Activated CD4-positive, alpha-beta T cell treated with anti-CD3 and anti-CD28 coated beads, Interleukin-2, amount 50 U/mL, for 24 hours (primary cell): ENCODE measurements at regions not wholly inside any gene's neighbourhood (a gene's known extent, or its start where the extent isn't known, plus 50 kb on each side); places are given as distances from the start of the nearest gene placed in this dataset.
A peak's percentile ranks its signal among the peaks of the same experiment; 100 is the strongest.
"Not testable (repeated sequence)": the region's sequence is repeated elsewhere in the genome, so short reads cannot be mapped to it uniquely, and the experiment has no call there.

Experiments used
- DNase-seq, 2 donors: peaks; one replicate each; pipeline ENCODE4 v3.0.0-alpha.2; 2020; ENCODE audit warnings: low read depth in 1 of 2, low spot score in 1 of 2

GRCh38 chr7:106386958-106387357 is 102.2 kb upstream of the NAMPT start:
- DNase-seq: no peak

DNA sequence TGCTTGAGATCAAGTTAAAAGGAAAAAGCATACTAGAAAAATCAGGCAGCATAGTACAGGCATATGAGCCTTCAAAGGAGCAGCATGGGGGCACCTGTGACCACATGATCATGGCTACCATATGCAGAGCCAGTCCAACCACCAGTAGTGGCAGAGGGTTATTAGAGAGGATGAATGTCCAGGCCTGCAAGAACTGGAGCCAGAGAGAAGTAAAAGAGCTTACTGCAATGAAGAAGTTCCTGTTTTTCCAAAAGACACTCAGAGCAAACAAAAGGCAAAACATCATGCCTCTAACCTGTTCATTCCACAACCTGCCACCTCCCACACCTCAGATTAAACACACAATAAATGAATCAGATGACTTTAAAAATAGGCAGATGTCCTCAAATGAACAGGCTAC is 99.6 kb upstream of the NAMPT start:
- no peak for DNase-seq

GRCh38 chr7:106382929-106383328 is 98.1 kb upstream of the NAMPT start:
- no peak for DNase-seq

GRCh38 chr7:106382129-106382528 is 97.3 kb upstream of the NAMPT start:
- DNase-seq: no peak

GRCh38 chr7:106381252-106381651 is 96.5 kb upstream of the NAMPT start:
- DNase-seq: no peak

- no peak for DNase-seq
These were observed 93.1 kb upstream of the NAMPT start for GRCh38 chr7:106377847-106378361.

GRCh38 chr7:106376026-106376799 is 91.4 kb upstream of the NAMPT start:
- DNase-seq: no peak

GRCh38 chr7:106375499-106375898 is 90.7 kb upstream of the NAMPT start:
- DNase-seq: no peak

DNA sequence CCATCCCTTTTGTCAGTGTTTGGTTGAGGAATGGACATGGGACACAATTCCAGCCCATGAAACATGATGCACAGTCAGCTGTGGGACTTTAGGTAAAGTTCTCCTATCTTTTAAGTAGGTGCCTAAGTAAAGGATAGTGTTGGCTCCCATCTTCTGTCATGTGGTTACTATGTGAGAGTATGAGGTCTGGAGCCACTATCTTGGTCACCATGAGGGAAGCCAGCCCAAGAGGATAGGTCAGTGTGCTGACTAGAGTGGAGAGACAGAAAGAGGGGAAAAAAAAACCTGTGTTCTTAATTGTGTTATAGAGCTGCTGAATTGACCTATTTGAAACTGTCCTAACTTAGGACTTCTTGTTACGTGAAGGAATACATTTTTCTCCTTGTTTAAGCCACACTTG is 89.7 kb upstream of the NAMPT start:
- no peak for DNase-seq

DNA sequence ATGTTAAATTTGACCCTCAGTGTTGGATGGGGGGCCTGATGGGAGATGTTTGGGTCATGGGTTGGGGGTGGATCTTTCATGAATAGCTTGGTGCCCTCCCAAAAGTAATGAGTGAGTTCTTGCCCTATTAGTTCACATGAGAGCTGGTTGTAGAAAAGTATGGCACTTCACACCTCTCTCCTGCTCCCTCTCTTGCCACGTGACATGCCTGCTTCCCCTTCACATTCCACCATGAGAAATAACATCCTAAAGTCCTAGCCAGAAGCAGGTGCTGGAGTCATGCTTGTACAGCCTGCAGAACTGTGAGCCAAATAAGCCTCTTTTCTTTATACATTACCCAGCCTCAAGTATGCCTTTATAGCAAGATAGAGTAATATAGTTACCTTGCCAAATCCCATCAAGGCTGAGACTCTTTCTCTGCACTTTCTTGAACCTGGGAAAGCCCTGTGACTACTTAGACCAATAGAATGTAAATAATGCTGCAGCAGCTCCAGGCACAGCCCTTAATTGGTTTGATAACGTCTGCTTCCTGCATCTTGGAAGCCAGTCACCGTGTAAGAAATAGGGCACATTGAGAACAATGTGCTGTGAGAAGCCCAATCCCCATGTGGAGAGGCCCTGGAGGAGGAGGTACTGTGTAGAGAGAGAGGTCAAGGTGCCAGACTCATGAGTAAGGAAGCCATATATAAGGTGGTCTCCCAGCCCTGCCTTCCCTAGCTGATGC is 88.0 kb upstream of the NAMPT start:
- DNase-seq: no peak

- no peak for DNase-seq
These were observed 87.3 kb upstream of the NAMPT start for GRCh38 chr7:106372126-106372525.

DNA sequence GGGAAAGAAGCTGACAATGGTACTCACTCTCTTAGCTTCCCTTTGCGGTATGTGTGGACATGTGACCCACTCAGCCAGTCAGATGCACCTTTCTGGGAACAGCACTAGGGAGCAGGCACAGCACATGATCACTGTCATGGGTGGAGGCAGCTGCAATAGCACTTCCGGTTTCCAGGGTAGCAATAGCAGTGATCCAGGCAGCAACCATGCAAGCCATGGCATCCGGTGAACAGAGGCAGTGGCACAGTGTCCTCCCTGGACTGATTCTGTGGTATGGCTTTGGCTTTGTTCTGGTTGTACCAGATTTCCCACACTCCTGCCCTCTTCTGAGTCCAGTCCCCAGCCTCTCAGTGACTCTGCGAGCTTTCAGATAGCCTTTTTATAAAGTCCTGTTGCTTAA is 86.8 kb upstream of the NAMPT start:
- DNase-seq: no peak

DNA sequence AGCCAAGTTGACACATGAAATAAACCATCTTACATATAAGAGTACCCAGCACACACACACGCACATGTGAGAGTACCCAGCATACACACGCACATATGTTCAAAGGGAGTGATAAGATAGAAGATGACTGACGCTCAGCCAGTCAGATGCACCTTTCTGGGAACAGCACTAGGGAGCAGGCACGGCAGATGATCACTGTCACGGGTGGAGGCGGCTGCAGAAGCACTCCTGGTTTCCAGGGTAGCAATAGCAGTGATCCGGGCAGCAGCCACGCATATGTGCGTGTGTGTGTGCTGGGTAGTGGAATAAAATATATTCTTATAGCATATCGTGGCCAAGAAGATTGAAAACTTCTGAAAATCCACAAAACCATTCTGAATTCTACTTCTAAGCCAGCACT is 85.8 kb upstream of the NAMPT start:
- DNase-seq: no peak

DNA sequence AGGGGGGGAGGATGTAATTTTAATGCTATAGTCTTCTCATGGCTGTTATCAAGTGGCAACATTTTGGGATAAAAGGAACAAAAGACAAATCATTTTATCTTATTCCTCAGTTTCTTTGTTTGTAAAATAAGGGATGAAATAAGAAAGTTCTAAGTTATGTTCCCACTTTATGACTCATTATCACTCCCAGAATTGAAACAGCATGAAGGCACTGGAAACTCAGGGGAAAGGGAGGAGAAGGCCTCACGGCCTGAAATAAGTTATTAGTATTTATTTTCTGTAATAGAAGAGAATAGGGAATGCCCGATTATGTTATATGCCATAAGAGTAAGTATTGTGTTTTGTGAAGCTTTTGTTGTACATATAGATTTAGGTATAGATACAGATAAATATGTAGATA is 85.0 kb upstream of the NAMPT start:
- no peak for DNase-seq

GRCh38 chr7:106369352-106369751 is 84.6 kb upstream of the NAMPT start:
- no peak for DNase-seq

DNA sequence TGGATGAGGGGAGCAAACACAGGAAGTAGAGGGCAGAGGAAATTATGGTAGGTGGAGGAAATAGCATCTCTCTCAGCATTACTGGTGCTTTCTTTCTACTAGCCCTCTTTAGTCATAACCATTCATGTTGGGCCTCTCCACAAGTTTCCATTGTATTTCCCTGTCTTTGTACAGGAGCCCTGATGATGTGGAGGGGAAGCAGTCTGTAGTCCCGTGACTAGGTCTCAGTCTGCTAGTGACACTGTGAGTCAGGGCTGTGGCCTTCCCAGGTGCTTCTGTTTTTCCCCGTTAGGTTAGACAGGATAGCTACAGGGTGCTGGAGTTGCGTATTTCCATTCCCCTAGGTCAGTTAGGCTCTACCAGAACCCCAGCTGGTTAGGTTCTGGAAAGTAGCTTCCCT is 82.9 kb upstream of the NAMPT start:
- DNase-seq: peak in 1 of 2 donors; percentile 30

DNA sequence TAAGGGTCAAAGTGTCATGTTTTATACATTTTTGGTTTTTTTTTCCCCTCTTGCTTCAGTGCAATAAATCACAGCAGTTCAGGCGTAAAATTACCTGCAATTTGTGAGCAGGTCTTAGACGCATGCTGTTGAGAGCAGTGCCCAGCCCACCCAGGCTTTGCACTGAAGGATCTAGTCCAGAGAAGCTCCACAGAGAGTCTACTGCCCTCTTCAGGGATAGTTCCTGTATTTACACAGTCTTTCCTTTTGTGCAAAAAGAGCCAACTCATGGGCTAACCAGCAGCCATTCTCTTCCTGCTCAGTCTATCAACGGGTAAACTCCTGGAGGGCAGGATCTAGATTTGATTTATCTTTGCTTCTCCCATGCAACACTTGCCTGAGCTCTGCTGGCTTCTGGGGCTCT is 82.2 kb upstream of the NAMPT start:
- no peak for DNase-seq

- peak in 1 of 2 donors; percentile 40 for DNase-seq
These were observed 80.6 kb upstream of the NAMPT start for GRCh38 chr7:106365252-106366005.

GRCh38 chr7:106362507-106362906 is 77.7 kb upstream of the NAMPT start:
- DNase-seq: not testable (repeated sequence)

DNA sequence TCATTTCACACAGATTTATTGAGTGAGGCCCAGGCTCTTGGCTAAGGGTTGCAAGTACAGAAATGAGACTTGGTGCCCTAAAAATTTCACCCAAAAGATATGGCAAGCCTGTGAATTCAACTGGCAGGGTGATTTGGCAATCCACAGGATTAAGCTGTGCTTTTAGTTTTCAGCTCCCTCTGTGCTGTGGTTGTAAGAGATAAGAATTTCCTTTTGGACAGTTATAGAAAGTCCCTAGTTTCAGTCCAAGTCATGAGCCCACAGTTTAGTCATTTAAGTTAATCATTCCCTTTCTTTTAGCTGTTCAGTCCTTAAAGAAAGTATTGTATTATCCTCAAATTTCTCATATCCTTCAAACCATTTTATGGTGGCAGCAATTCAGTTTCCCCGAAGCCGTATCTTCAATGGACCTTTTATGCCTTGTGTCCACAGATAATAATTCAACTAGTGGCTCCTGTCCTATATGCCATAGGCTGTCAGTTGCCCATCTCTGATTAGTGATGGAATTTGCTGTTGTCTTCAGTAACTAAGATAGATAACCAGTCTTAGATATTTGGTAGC is 73.4 kb upstream of the NAMPT start:
- no peak for DNase-seq

DNA sequence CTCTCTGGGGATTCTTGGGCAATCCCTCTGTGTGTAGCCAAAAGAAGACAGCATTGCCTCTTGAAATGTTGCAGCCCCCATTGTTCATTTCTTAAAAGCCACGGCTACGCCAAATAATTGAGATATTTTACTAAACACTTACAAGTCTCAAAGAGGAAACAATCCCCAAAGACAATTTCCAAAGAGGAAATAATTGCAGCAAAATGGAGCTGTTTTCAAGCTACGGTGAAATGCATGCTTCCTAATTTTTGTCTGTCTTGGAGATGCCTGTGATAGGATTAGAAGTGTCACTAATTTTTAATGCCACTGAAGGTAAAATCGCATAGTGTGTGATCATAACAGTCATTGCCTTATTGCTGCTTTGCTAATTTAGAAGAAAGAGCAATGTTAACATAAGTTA is 72.9 kb upstream of the NAMPT start:
- DNase-seq: no peak
